Lower leg skin (tissue), 4 donors: ENCODE measurements at regions not wholly inside any gene's neighbourhood (a gene's known extent, or its start where the extent isn't known, plus 50 kb on each side); places are given as distances from the start of the nearest gene placed in this dataset.
"Not testable (repeated sequence)": the region's sequence is repeated elsewhere in the genome, so short reads cannot be mapped to it uniquely, and the experiment has no call there.

Experiments
- DNase-seq, 2 donors: peaks; one replicate each; pipeline ENCODE4 v3.0.0-alpha.2; 2019; ENCODE audit warnings: low spot score in 2 of 2
- H3K4me3 ChIP-seq: fragments of 200-600 bp; sonication (generic); 2 replicates; pipeline ENCODE4 v1.5.1; 2017; ENCODE audit warnings: mild to moderate bottlenecking, low read depth; ENCODE audit not compliant: poor library complexity, severe bottlenecking
- CTCF ChIP-seq, 3 donors: fragments of 450-650 bp; IDR thresholded peaks; one replicate each; pipeline ENCODE4 v1.5.1; 2016; ENCODE audit warnings: antibody characterized with exemption in 3 of 3, mild to moderate bottlenecking in 3 of 3, moderate library complexity in 2 of 3
- POLR2A ChIP-seq, 2 donors: fragments of 450-650 bp; IDR thresholded peaks; one replicate each; pipeline ENCODE4 v1.6.1; 2016 to 2017; ENCODE audit warnings: antibody characterized with exemption in 2 of 2, mild to moderate bottlenecking in 1 of 2, moderate library complexity in 1 of 2
- WGBS, 2 donors: methylation state at CpG; one replicate each; pipeline ENCODE4 v1.1.5; 2018; 5-methylcytosine and 5-hydroxymethylcytosine counted together
- intact Hi-C: fragments of 100-400 bp; cut with DNase I; formaldehyde crosslinking; loops from one replicate; pipeline ENCODE4 v1.15.0; 2023; ENCODE audit warnings: low total_unique reads

- intact Hi-C loops, H3K4me3 ChIP-seq, DNase-seq: not testable (repeated sequence)
- 91 to 97% methylated on average over 9 of the region's 9 CpGs for WGBS, 2 donors
Observed at GRCh38 chr6:71360556-71361335, 72.1 kb downstream of the OGFRL1 start.

GRCh38 chr6:71364889-71365542 lies 76.4 kb downstream of the OGFRL1 start:
- intact Hi-C loops = no loop called here
- H3K4me3 ChIP-seq = no peak overlapping the region
- 76 to 77% methylated on average over 4 of the region's 4 CpGs for WGBS, 2 donors
- no peak for DNase-seq
- TF ChIP-seq POLR2A (IDR thresholded peaks at IDR 0.05) (no peak), CTCF (IDR thresholded peaks at IDR 0.05) (no peak)

GRCh38 chr6:71367756-71368155 lies 79.1 kb downstream of the OGFRL1 start:
- intact Hi-C loops = no loop called here
- no peak overlapping the region for H3K4me3 ChIP-seq
- DNase-seq = peak in 1 of 2 donors; percentile 82
- 36 to 53% methylated on average over 3 of the region's 3 CpGs for WGBS, 2 donors
- TF ChIP-seq POLR2A (IDR thresholded peaks at IDR 0.05) (no peak), CTCF (IDR thresholded peaks at IDR 0.05) (no peak)

GRCh38 chr6:71368284-71368683 lies 79.7 kb downstream of the OGFRL1 start:
- H3K4me3 ChIP-seq = no peak overlapping the region
- intact Hi-C loops = no loop called here
- DNase-seq = no peak
- WGBS, 2 donors = 46 to 60% methylated on average over 2 of the region's 2 CpGs
- no peak for TF ChIP-seq CTCF (IDR thresholded peaks at IDR 0.05)
- no peak for TF ChIP-seq POLR2A (IDR thresholded peaks at IDR 0.05)

- intact Hi-C loops = no loop called here
- WGBS, 2 donors = 88 to 90% methylated on average over 1 of the region's 1 CpG
- no peak for DNase-seq
Observed at GRCh38 chr6:71371559-71371958, 82.9 kb downstream of the OGFRL1 start.

More at GRCh38 chr6:71371559-71371958, 82.9 kb downstream of the OGFRL1 start:
- no peak for TF ChIP-seq CTCF (IDR thresholded peaks at IDR 0.05)
- no peak for TF ChIP-seq POLR2A (IDR thresholded peaks at IDR 0.05)
- H3K4me3 ChIP-seq = no peak overlapping the region
